ENCODE measurements at regions not wholly inside any gene's neighbourhood (a gene's known extent, or its start where the extent isn't known, plus 50 kb on each side); places are given as distances from the start of the nearest gene placed in this dataset.
"Not testable (repeated sequence)": the region's sequence is repeated elsewhere in the genome, so short reads cannot be mapped to it uniquely, and the experiment has no call there.

DNA sequence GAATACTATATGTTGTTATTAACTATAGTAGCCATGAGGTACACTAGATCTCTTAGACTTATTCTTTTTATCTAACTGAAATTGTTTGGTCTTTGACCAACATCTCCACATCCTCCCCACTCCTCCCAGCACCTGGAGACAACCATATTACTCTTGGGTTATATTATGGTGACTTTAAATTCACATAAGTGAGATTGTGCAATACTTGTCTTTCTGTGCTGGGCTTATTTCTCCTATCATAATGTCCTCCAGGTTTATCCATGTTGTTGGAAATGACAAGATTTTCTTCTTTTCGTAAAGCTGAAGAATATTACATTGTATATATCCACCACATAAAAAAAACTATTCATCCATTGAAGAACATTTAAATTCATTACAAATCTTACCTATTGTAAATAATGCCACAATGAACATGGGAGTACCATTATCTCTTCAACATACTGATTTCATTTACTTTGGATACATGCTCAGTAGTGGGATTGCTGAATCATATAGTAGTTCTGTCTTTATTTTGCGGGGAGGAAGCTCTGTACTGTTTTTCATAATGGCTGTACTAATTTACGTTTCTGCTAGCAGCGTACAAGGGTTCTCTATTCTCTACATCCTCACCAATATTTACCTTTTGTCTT is 159.2 kb upstream of the SCN7A start:
- DNase-seq (no peak), ATAC-seq (no peak)
- Histone ChIP-seq H3K4me3 (no peak overlapping the region), H3K36me3 (replicated peaks in 1 of 2; ENCODE audit: insufficient read depth in 1 of 2, low read depth in 2 of 2) (no peaks in the 10 kb centered on the region), H3K4me1 (no peaks in the 10 kb centered on the region), H3K27ac (no peak overlapping the region), H3K9me3 (no peaks in the 10 kb centered on the region), H3K27me3 (no peaks in the 10 kb centered on the region)
- 54 to 66% methylated on average over 4 of the region's 4 CpGs for WGBS, 2 donors
- intact Hi-C loops (cut with DNase I): no loop called here
- TF ChIP-seq, protein P1, sequence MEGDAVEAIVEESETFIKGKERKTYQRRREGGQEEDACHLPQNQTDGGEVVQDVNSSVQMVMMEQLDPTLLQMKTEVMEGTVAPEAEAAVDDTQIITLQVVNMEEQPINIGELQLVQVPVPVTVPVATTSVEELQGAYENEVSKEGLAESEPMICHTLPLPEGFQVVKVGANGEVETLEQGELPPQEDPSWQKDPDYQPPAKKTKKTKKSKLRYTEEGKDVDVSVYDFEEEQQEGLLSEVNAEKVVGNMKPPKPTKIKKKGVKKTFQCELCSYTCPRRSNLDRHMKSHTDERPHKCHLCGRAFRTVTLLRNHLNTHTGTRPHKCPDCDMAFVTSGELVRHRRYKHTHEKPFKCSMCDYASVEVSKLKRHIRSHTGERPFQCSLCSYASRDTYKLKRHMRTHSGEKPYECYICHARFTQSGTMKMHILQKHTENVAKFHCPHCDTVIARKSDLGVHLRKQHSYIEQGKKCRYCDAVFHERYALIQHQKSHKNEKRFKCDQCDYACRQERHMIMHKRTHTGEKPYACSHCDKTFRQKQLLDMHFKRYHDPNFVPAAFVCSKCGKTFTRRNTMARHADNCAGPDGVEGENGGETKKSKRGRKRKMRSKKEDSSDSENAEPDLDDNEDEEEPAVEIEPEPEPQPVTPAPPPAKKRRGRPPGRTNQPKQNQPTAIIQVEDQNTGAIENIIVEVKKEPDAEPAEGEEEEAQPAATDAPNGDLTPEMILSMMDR (IDR thresholded peaks at IDR 0.05): no peak
- TF ChIP-seq POLR2A (IDR thresholded peaks at IDR 0.05): no peak

DNA sequence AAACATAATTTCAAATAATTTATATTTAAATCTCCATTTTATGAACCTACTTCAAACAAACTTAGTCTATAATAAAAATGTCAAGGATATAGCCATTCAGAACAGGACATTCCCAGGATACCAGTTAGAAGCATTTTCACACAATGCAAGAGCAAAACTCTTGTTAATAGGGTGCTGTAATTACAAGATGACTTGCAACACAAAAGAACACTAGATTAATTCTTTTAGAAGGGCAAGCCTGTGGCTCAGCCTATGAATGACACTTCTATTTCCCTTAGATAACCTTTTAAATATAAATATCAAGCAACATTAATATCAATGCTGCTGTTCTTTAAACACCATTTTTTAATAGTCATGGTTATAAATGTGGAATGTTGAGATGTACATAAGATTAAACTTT is 157.9 kb upstream of the SCN7A start:
- H3K4me1 ChIP-seq: no peaks in the 10 kb centered on the region

DNA sequence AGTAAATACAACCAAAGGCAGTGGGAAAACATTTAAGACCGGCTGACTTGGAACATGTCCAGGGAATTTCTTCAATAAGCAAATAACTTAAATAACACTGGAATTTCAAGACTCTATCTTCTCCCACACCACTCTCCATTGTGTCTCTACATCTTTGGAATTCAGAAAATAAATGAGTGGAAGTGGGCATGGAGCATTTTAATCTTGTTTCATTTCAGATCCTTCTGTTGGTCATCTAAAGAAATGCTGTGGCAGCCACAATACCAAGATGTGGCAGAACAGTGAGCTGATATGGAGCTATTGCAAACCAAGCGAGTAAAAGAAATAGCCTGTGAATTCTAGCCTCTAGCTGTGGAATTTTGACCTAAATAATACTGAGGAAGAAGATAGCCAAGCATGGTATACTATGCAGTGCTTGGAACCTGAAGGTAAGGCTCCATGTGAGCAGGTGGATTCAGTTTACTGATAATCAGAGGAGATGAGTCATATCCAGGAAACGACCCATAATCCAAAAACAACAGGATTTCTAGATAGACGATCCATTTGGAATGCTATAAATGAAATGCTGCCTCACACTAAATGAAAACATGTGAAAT is 157.1 kb upstream of the SCN7A start:
- intact Hi-C loops (cut with DNase I): no loop called here
- H3K4me1 ChIP-seq: no peaks in the 10 kb centered on the region
- H3K4me3 ChIP-seq: no peak overlapping the region
- no peak for ATAC-seq
- no peaks in the 10 kb centered on the region for H3K27me3 ChIP-seq
- H3K36me3 ChIP-seq (replicated peaks in 1 of 2; ENCODE audit: insufficient read depth in 1 of 2, low read depth in 2 of 2): no peaks in the 10 kb centered on the region
- 24% methylated on average over 4 of the region's 4 CpGs for WGBS, 2 donors
- no peaks in the 10 kb centered on the region for H3K9me3 ChIP-seq
- no peak overlapping the region for H3K27ac ChIP-seq
- DNase-seq: no peak
- TF ChIP-seq POLR2A (IDR thresholded peaks at IDR 0.05): no peak
- TF ChIP-seq, protein P1 (IDR thresholded peaks at IDR 0.05): no peak

More for the DNA sequence above, 157.9 kb upstream of the SCN7A start:
- Histone ChIP-seq H3K4me3 (no peak overlapping the region), H3K27ac (no peak overlapping the region), H3K27me3 (no peaks in the 10 kb centered on the region), H3K36me3 (replicated peaks in 1 of 2; ENCODE audit: insufficient read depth in 1 of 2, low read depth in 2 of 2) (no peaks in the 10 kb centered on the region), H3K9me3 (no peaks in the 10 kb centered on the region)
- TF ChIP-seq, protein P1 (IDR thresholded peaks at IDR 0.05): no peak
- no peak for TF ChIP-seq POLR2A (IDR thresholded peaks at IDR 0.05)
- DNase-seq (no peak), ATAC-seq (no peak)
- intact Hi-C loops (cut with DNase I): no loop called here

DNA sequence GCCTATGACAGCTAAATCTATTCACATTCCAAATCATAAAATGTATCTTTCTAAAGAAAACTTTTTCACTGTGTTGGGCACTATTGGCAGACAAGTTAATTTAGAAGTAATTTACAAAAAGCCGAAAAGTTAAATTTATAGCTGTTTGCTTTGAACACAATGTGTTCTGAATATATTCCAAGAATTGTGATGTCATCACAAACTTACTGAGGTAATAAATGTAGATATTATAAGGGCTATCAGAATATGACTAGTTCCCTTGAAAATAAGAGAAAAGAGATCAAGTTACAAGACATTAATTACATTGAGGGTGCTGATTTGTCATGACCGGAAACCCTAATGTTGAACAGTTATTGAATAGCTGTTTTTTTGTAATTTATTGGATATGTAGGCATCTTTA is 153.9 kb upstream of the SCN7A start:
- 87 to 90% methylated on average over 2 of the region's 2 CpGs for WGBS, 2 donors
- ATAC-seq: no peak
- Histone ChIP-seq H3K36me3 (replicated peaks in 1 of 2; ENCODE audit: insufficient read depth in 1 of 2, low read depth in 2 of 2) (no peaks in the 10 kb centered on the region), H3K27ac (no peak overlapping the region), H3K27me3 (no peaks in the 10 kb centered on the region), H3K9me3 (no peaks in the 10 kb centered on the region), H3K4me1 (no peaks in the 10 kb centered on the region), H3K4me3 (no peak overlapping the region)
- no peak for TF ChIP-seq POLR2A (IDR thresholded peaks at IDR 0.05)
- TF ChIP-seq, protein P1 (IDR thresholded peaks at IDR 0.05): no peak
- no peak for DNase-seq
- intact Hi-C loops (cut with DNase I): no loop called here

DNA sequence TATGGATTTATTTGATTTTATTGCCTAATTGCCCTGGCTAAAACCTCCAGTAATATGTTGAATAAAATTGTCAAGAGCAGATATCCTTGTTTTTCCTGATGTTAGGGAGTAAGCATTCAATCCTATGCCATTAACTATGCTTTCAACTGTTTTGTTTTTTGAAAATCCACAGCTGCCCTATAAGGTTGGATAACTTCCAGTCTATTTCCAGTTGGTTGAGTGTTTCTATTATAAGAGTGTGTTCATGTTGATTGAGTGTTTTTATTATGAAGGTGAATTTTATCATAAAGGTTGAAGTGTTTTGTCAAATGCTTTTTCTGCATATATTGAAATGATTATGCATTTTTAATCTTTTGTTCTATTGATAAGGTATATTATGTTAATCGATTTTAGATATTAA is 149.9 kb upstream of the SCN7A start:
- intact Hi-C loops (cut with DNase I): no loop called here
- Histone ChIP-seq H3K27ac (no peak overlapping the region), H3K9me3 (no peaks in the 10 kb centered on the region), H3K4me1 (no peaks in the 10 kb centered on the region), H3K27me3 (no peaks in the 10 kb centered on the region), H3K4me3 (no peak overlapping the region), H3K36me3 (replicated peaks in 1 of 2; ENCODE audit: insufficient read depth in 1 of 2, low read depth in 2 of 2) (no peaks in the 10 kb centered on the region)
- DNase-seq (no peak), ATAC-seq (no peak)
- TF ChIP-seq POLR2A (IDR thresholded peaks at IDR 0.05): no peak
- TF ChIP-seq, protein P1 (IDR thresholded peaks at IDR 0.05): no peak
- 83 to 88% methylated on average over 1 of the region's 1 CpG for whole genome bisulfite sequencing, 2 donors

DNA sequence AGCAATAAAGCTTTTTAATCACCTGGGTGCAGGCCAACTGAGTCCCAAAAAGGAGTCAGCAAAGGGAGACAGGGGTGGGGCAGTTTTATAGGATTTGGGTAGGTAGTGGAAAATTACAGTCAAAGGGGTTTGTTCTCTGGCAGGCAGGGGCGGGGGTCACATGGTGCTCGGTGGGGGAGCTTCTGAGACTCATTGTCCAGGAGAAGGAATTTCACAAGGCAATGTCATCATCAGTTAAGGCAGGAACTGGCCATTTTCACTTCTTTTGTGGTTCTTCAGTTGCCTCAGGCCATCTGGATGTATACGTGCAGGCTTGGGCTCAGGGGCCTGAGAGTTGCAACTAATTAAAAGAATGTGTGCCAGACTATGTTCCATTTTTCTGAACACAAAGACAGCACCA is 147.5 kb upstream of the SCN7A start:
- intact Hi-C loops (cut with DNase I); H3K4me3 ChIP-seq; DNase-seq; H3K36me3 ChIP-seq (replicated peaks in 1 of 2; ENCODE audit: insufficient read depth in 1 of 2, low read depth in 2 of 2); H3K27me3 ChIP-seq; H3K4me1 ChIP-seq; ATAC-seq; H3K27ac ChIP-seq; H3K9me3 ChIP-seq: not testable (repeated sequence)
- whole genome bisulfite sequencing, 2 donors: 67% methylated on average over 3 of the region's 3 CpGs

All from body of pancreas (tissue), 4 donors.